Mucosa of gallbladder (tissue), 1 donor: ENCODE measurements at regions not wholly inside any gene's neighbourhood (a gene's known extent, or its start where the extent isn't known, plus 50 kb on each side); places are given as distances from the start of the nearest gene placed in this dataset.

Experiments
- DNase-seq: peaks from one replicate; pipeline ENCODE4 v3.0.0-alpha.2; 2020; ENCODE audit warnings: low spot score
- donor health status: DM: no; HTN: no; CAD: no.

GRCh38 chr6:109920911-109921310 is 57.2 kb upstream of the GPR6 start:
- DNase-seq = no peak

DNA sequence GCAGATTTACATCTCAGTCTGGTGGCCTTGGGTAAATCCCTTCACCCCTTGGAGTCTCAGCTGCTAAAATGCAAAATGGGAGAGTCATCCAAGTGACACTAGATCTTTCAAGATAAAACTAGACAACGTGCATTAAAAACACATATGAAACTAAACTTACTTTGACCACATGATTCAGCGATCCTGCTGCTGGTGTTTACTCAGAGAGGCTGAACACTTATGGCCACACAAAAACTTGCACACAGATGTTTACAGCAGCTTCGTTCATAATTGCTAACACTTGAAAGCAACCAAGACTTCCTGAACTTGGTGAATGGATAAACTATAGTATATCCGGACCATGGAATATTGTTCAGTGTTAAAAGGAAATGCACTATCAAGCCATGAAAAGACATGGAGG is 55.3 kb upstream of the GPR6 start:
- no peak for DNase-seq

DNA sequence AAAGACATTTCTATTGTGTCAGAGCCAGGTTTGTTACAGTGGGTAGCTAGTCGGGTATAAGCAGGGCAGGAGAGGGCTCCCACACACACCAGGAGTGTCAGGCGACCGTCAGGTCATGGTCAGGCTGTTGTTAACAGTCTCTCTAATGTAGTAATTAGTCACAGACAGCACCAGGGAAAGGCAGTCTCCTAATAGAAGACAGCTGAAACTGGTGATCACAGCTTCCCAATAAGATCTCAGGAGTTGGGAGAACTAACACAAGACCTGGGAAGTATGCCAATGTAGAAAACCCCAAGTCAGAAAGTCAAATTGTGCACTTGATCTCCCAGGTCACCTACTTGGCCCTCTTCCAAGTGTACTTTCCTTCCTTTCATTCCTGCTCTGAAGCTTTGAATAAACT is 53.0 kb upstream of the GPR6 start:
- DNase-seq = no peak

GRCh38 chr6:109927052-109927451 is 51.1 kb upstream of the GPR6 start:
- DNase-seq = no peak
